Endothelial cell of umbilical vein (primary cell): ENCODE measurements at regions not wholly inside any gene's neighbourhood (a gene's known extent, or its start where the extent isn't known, plus 50 kb on each side); places are given as distances from the start of the nearest gene placed in this dataset.

Source experiments
- BruUV-seq: library from RNA; stranded (reverse); fragments of 400-500 nt; replicated peaks from 2 replicates; lab custom pipeline; 2021; lab: Mats Ljungman, UMichigan
- CTCF ChIA-PET: fragments of 300-600, 350-600 bp; sonication (Branson Sonifier 250); formaldehyde crosslinking; loops from one replicate; lab custom pipeline; 2021; ENCODE audit warnings: antibody characterized with exemption, inconsistent platforms; lab: Charles Lee
- POLR2A ChIA-PET: fragments of 300-600, 350-600 bp; sonication (Branson Sonifier 250); formaldehyde crosslinking; loops from one replicate; lab custom pipeline; 2021; ENCODE audit warnings: antibody characterized with exemption, inconsistent platforms; lab: Charles Lee
- DNase-seq: peaks from one replicate; pipeline ENCODE4 v3.0.0-alpha.2; 2011; ENCODE audit warnings: low read depth, low spot score
- FAIRE-seq: peaks from 2 replicates; lab custom pipeline; 2011; peaks lifted over from hg19 to GRCh38; lab: Jason Lieb, UNC
- H2AFZ ChIP-seq: 2 replicates; pipeline ENCODE4 v1.6.0; 2012; ENCODE audit warnings: low read depth, low read length, control low read depth, inconsistent platforms
- H3K27ac ChIP-seq: 2 replicates; pipeline ENCODE4 v1.5.1; 2011; ENCODE audit warnings: low read depth, mild to moderate bottlenecking, control low read depth, low read length, moderate library complexity; ENCODE audit not compliant: insufficient read depth
- H3K27me3 ChIP-seq, 2 experiments: 2 replicates each; pipeline versions ENCODE4 v1.6.0 to v1.6.1; 2011; ENCODE audit warnings: low read length in 2 of 2, mixed read lengths in 1 of 2; ENCODE audit not compliant: control insufficient read depth in 2 of 2, insufficient read depth in 2 of 2
- H3K36me3 ChIP-seq, 2 experiments: 2 replicates in 1 of 2; 3 replicates in 1 of 2; pipeline ENCODE4 v1.5.1; 2011; ENCODE audit warnings: low read length in 2 of 2, mild to moderate bottlenecking in 1 of 2, moderate library complexity in 1 of 2; ENCODE audit not compliant: control insufficient read depth in 2 of 2, insufficient read depth in 2 of 2; ENCODE audit errors: extremely low read depth in 1 of 2
- H3K4me1 ChIP-seq: 3 replicates; pipeline ENCODE4 v1.5.1; 2011; ENCODE audit warnings: mild to moderate bottlenecking, low read length; ENCODE audit not compliant: control insufficient read depth, insufficient read depth; ENCODE audit errors: extremely low read depth
- H3K4me2 ChIP-seq: 2 replicates; pipeline ENCODE4 v1.6.1; 2011; ENCODE audit warnings: low read length, control low read depth, mixed read lengths; ENCODE audit not compliant: insufficient read depth
- H3K4me3 ChIP-seq, 3 experiments: fragments of 200-600 bp in 1 of 3; sonication (generic), shearing (Covaris generic) in 1 of 3; replicated peaks in 1 of 3; 2 replicates each; pipeline ENCODE4 v1.5.1; 2011 to 2016; ENCODE audit warnings: control low read depth in 3 of 3, low read length in 3 of 3, mild to moderate bottlenecking in 2 of 3, inconsistent platforms in 1 of 3, low read depth in 1 of 3, moderate library complexity in 1 of 3; ENCODE audit not compliant: insufficient read depth in 1 of 3
- H3K79me2 ChIP-seq: 2 replicates; pipeline ENCODE4 v1.6.0; 2012; ENCODE audit warnings: low read length, inconsistent platforms; ENCODE audit not compliant: control insufficient read depth, insufficient read depth
- H3K9ac ChIP-seq: replicated peaks from 2 replicates; pipeline ENCODE3; 2011; ENCODE audit warnings: low read length, control low read depth; ENCODE audit not compliant: insufficient read depth; ENCODE audit errors: extremely low read depth
- H3K9me1 ChIP-seq: replicated peaks from 3 replicates; pipeline ENCODE4 v1.6.0; 2011; ENCODE audit warnings: mild to moderate bottlenecking, low read length; ENCODE audit not compliant: control insufficient read depth, insufficient read depth; ENCODE audit errors: extremely low read depth
- H3K9me3 ChIP-seq: replicated peaks from 2 replicates; pipeline ENCODE4 v1.5.1; 2012; ENCODE audit warnings: low read length, inconsistent platforms; ENCODE audit not compliant: control insufficient read depth, insufficient read depth
- H4K20me1 ChIP-seq: replicated peaks from 2 replicates; pipeline ENCODE3; 2011; ENCODE audit warnings: mild to moderate bottlenecking, low read length; ENCODE audit not compliant: control insufficient read depth, insufficient read depth; ENCODE audit errors: extremely low read depth
- CTCF ChIP-seq, 2 donors: IDR thresholded peaks; 1 replicate in 1 of 2; 2 replicates in 1 of 2; pipeline ENCODE4 v1.5.1; 2011; ENCODE audit warnings: low read length in 2 of 2, mild to moderate bottlenecking in 2 of 2, moderate library complexity in 2 of 2, control low read depth in 1 of 2, inconsistent platforms in 1 of 2, low read depth in 1 of 2; ENCODE audit not compliant: insufficient read depth in 1 of 2; ENCODE audit errors: extremely low read depth in 1 of 2
- EZH2 ChIP-seq: IDR thresholded peaks from 2 replicates; pipeline ENCODE4 v1.6.1; 2012; ENCODE audit warnings: borderline replicate concordance, low read depth, mild to moderate bottlenecking, moderate library complexity, low read length, inconsistent platforms; ENCODE audit not compliant: severe bottlenecking
- FOS ChIP-seq: IDR thresholded peaks from 2 replicates; pipeline ENCODE4 v1.6.1; 2011; ENCODE audit warnings: mild to moderate bottlenecking, low read length, moderate library complexity, borderline replicate concordance; ENCODE audit not compliant: insufficient read depth
- GATA2 ChIP-seq: IDR thresholded peaks from 2 replicates; pipeline ENCODE4 v1.7.0; 2011; ENCODE audit warnings: low read depth, mild to moderate bottlenecking, moderate library complexity, mixed read lengths, low read length; ENCODE audit not compliant: insufficient read length, insufficient read depth
- JUN ChIP-seq: IDR thresholded peaks from 2 replicates; pipeline ENCODE4 v1.6.1; 2011; ENCODE audit warnings: borderline replicate concordance, low read depth; ENCODE audit not compliant: insufficient read length, insufficient read depth
- MAX ChIP-seq: IDR thresholded peaks from 2 replicates; pipeline ENCODE4 v1.6.1; 2011; ENCODE audit not compliant: insufficient read depth, insufficient read length
- MYC ChIP-seq: IDR thresholded peaks from one replicate; pipeline ENCODE4 v1.6.1; 2011; ENCODE audit warnings: mild to moderate bottlenecking, low read depth, low read length
- POLR2A ChIP-seq: IDR thresholded peaks from 2 replicates; pipeline ENCODE4 v1.6.1; 2012; ENCODE audit warnings: low read depth, mild to moderate bottlenecking, control low read depth, low read length
- POLR2AphosphoS5 ChIP-seq: IDR thresholded peaks from 2 replicates; pipeline ENCODE4 v1.6.1; 2012; ENCODE audit warnings: low read depth, mild to moderate bottlenecking, control low read depth, low read length, moderate library complexity; ENCODE audit not compliant: insufficient read depth
- dilution Hi-C: fragments of 300-500 bp; cut with MboI; formaldehyde crosslinking; loops from one replicate; pipeline ENCODE4 v1.15.0; 2019; ENCODE audit warnings: low sequenced_read_pairs; ENCODE audit not compliant: extremely low pct_ligation_motif_present
- intact Hi-C: fragments of 100-400 bp; cut with micrococcal nuclease; formaldehyde crosslinking; loops from one replicate; pipeline ENCODE4 v1.10.0; 2022

- dilution Hi-C loops (no loop called here), intact Hi-C loops (no loop called here)
- ChIA-PET CTCF (interaction anchor here (0.8 to 2.2 kb wide), 9 partner anchors 8 to 308 kb away, joined by 3 to 9 read pairs (median 4); no protein-coding TSS in a partner anchor), POLR2A (no interaction called here)
- Histone ChIP-seq H3K4me1 (no peaks in the 10 kb centered on the region), H3K79me2 (no peaks in the 10 kb centered on the region), H2AFZ (no peak overlapping the region), H3K27ac (no peak overlapping the region), H3K9ac (no peak overlapping the region), H4K20me1 (no peaks in the 10 kb centered on the region), H3K9me3 (no peaks in the 10 kb centered on the region), H3K4me2 (no peak overlapping the region), H3K4me3 (no peak overlapping the region), H3K36me3 (no peaks in the 10 kb centered on the region), H3K27me3 (no peaks in the 10 kb centered on the region), H3K9me1 (no peaks in the 10 kb centered on the region)
- BruUV-seq, result no TSS peak
- no peak for FAIRE-seq
- no peak for DNase-seq
- TF ChIP-seq POLR2AphosphoS5, result no peak
- no peak for TF ChIP-seq GATA2
- no peak for TF ChIP-seq FOS
- TF ChIP-seq EZH2, result no peak
- TF ChIP-seq MAX, result no peak
- no peak for TF ChIP-seq POLR2A
- TF ChIP-seq MYC, result no peak
- TF ChIP-seq CTCF (IDR thresholded peaks at IDR 0.05; ENCODE audit: extremely low read depth in 1 of 2, insufficient read depth in 1 of 2, low read depth in 1 of 2, low read length in 2 of 2), result no peak
- no peak for TF ChIP-seq JUN
Observed at GRCh38 chr6:132231121-132231884, 170.0 kb downstream of the MOXD1 start.
